ENCODE measurements at regions not wholly inside any gene's neighbourhood (a gene's known extent, or its start where the extent isn't known, plus 50 kb on each side); places are given as distances from the start of the nearest gene placed in this dataset.

DNA sequence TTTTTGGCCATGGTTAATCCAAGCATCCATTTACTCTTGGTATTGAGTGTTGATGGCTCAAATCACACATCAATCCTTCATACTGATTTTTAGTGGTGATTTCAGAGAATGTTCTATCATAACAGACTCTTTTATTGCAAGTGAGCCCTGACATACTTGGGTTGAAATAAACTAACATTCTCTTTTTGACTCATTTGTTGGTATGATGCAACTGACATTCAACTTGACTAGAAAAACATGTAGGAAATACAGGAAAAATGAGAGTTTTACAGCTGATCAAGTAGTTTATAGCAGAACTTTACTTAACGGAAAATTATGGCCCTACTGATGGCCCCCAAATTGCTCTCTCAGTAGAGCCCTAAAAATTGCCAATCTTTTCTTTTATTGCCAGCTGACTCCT is 173.9 kb upstream of the CD96 start:
- no peaks in the 10 kb centered on the region for H3K36me3 ChIP-seq (ENCODE audit: control insufficient read depth, insufficient read depth, low read length)
- TF ChIP-seq EZH2 (IDR thresholded peaks at IDR 0.05; ENCODE audit: low read length, missing control alignments): no peak
- TF ChIP-seq, protein P1, sequence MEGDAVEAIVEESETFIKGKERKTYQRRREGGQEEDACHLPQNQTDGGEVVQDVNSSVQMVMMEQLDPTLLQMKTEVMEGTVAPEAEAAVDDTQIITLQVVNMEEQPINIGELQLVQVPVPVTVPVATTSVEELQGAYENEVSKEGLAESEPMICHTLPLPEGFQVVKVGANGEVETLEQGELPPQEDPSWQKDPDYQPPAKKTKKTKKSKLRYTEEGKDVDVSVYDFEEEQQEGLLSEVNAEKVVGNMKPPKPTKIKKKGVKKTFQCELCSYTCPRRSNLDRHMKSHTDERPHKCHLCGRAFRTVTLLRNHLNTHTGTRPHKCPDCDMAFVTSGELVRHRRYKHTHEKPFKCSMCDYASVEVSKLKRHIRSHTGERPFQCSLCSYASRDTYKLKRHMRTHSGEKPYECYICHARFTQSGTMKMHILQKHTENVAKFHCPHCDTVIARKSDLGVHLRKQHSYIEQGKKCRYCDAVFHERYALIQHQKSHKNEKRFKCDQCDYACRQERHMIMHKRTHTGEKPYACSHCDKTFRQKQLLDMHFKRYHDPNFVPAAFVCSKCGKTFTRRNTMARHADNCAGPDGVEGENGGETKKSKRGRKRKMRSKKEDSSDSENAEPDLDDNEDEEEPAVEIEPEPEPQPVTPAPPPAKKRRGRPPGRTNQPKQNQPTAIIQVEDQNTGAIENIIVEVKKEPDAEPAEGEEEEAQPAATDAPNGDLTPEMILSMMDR (conservative IDR thresholded peaks at IDR 0.05 in 1 of 2, IDR thresholded peaks at IDR 0.05 in 1 of 2; ENCODE audit: low read depth in 1 of 2, low read length in 2 of 2): no peak
- no peaks in the 10 kb centered on the region for H3K79me2 ChIP-seq (ENCODE audit: control insufficient read depth, insufficient read depth, low read length)
- no peaks in the 10 kb centered on the region for H3K27me3 ChIP-seq (ENCODE audit: control insufficient read depth, insufficient read depth, low read length)
- no peak overlapping the region for H3K27ac ChIP-seq (ENCODE audit: insufficient read depth, low read length)
- no peak overlapping the region for H3K4me3 ChIP-seq (replicated peaks in 1 of 4; ENCODE audit: control extremely low read depth in 1 of 4, insufficient read depth in 1 of 4, low read depth in 3 of 4, low read length in 4 of 4)
- DNase-seq (ENCODE audit: low read depth in 2 of 2): peak in 1 of 2 donors; percentile 43
- H3K4me2 ChIP-seq (ENCODE audit: extremely low read depth, insufficient read depth, low read length): no peak overlapping the region
- no peak overlapping the region for H3K9ac ChIP-seq (ENCODE audit: insufficient read depth, low read length)
- no peaks in the 10 kb centered on the region for H4K20me1 ChIP-seq (ENCODE audit: control insufficient read depth, extremely low read depth, insufficient read depth, low read length)
- no peaks in the 10 kb centered on the region for H3K9me3 ChIP-seq (ENCODE audit: control insufficient read depth, insufficient read depth, low read depth, low read length)
- no peaks in the 10 kb centered on the region for H3K4me1 ChIP-seq (ENCODE audit: control insufficient read depth, extremely low read depth, insufficient read depth, low read length)
- no peak overlapping the region for H2AFZ ChIP-seq (ENCODE audit: low read length)

GRCh38 chr3:111369958-111370357 is 172.0 kb upstream of the CD96 start:
- Histone ChIP-seq H3K27ac (ENCODE audit: insufficient read depth, low read length) (no peak overlapping the region), H4K20me1 (ENCODE audit: control insufficient read depth, extremely low read depth, insufficient read depth, low read length) (no peaks in the 10 kb centered on the region), H3K27me3 (ENCODE audit: control insufficient read depth, insufficient read depth, low read length) (no peaks in the 10 kb centered on the region), H2AFZ (ENCODE audit: low read length) (no peak overlapping the region), H3K36me3 (ENCODE audit: control insufficient read depth, insufficient read depth, low read length) (no peaks in the 10 kb centered on the region), H3K9me3 (ENCODE audit: control insufficient read depth, insufficient read depth, low read depth, low read length) (no peaks in the 10 kb centered on the region), H3K4me3 (replicated peaks in 1 of 4; ENCODE audit: control extremely low read depth in 1 of 4, insufficient read depth in 1 of 4, low read depth in 3 of 4, low read length in 4 of 4) (no peak overlapping the region), H3K9ac (ENCODE audit: insufficient read depth, low read length) (no peak overlapping the region), H3K79me2 (ENCODE audit: control insufficient read depth, insufficient read depth, low read length) (no peaks in the 10 kb centered on the region), H3K4me2 (ENCODE audit: extremely low read depth, insufficient read depth, low read length) (no peak overlapping the region), H3K4me1 (ENCODE audit: control insufficient read depth, extremely low read depth, insufficient read depth, low read length) (no peaks in the 10 kb centered on the region)
- TF ChIP-seq, protein P1 (conservative IDR thresholded peaks at IDR 0.05 in 1 of 2, IDR thresholded peaks at IDR 0.05 in 1 of 2; ENCODE audit: low read depth in 1 of 2, low read length in 2 of 2): no peak
- no peak for TF ChIP-seq EZH2 (IDR thresholded peaks at IDR 0.05; ENCODE audit: low read length, missing control alignments)
- DNase-seq (ENCODE audit: low read depth in 2 of 2): peak in 1 of 2 donors; percentile 55

DNA sequence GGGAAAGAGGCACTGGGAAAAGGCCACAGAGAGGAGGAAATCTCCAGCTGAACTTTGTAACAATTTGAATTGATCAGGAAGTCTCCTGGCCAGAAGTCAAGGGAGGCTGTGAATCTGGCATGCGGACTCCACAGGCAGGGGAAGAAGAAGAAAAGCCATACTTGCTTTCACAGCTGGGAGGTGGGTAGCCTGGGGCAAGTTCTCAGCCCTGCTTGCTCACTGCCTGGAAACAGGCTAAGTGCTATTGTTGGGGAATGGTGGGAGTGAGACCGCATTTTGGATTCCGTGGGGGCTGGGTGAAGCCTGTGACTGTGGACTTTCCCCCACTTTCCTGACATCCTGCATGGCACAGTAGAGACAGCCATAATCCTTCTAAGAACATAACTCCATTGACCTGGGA is 168.8 kb upstream of the CD96 start:
- Histone ChIP-seq H3K27me3 (ENCODE audit: control insufficient read depth, insufficient read depth, low read length) (no peaks in the 10 kb centered on the region), H3K4me2 (ENCODE audit: extremely low read depth, insufficient read depth, low read length) (no peak overlapping the region), H3K79me2 (ENCODE audit: control insufficient read depth, insufficient read depth, low read length) (no peaks in the 10 kb centered on the region), H3K4me1 (ENCODE audit: control insufficient read depth, extremely low read depth, insufficient read depth, low read length) (no peaks in the 10 kb centered on the region), H3K9me3 (ENCODE audit: control insufficient read depth, insufficient read depth, low read depth, low read length) (no peaks in the 10 kb centered on the region), H2AFZ (ENCODE audit: low read length) (no peak overlapping the region), H4K20me1 (ENCODE audit: control insufficient read depth, extremely low read depth, insufficient read depth, low read length) (no peaks in the 10 kb centered on the region), H3K9ac (ENCODE audit: insufficient read depth, low read length) (no peak overlapping the region), H3K27ac (ENCODE audit: insufficient read depth, low read length) (no peak overlapping the region), H3K36me3 (ENCODE audit: control insufficient read depth, insufficient read depth, low read length) (no peaks in the 10 kb centered on the region), H3K4me3 (replicated peaks in 1 of 4; ENCODE audit: control extremely low read depth in 1 of 4, insufficient read depth in 1 of 4, low read depth in 3 of 4, low read length in 4 of 4) (no peak overlapping the region)
- TF ChIP-seq, protein P1 (conservative IDR thresholded peaks at IDR 0.05 in 1 of 2, IDR thresholded peaks at IDR 0.05 in 1 of 2; ENCODE audit: low read depth in 1 of 2, low read length in 2 of 2): no peak
- TF ChIP-seq EZH2 (IDR thresholded peaks at IDR 0.05; ENCODE audit: low read length, missing control alignments): no peak
- no peak for DNase-seq (ENCODE audit: low read depth in 2 of 2)

Measured in fibroblast of lung (primary cell).